A549 (cell line): ENCODE measurements at regions not wholly inside any gene's neighbourhood (a gene's known extent, or its start where the extent isn't known, plus 50 kb on each side); places are given as distances from the start of the nearest gene placed in this dataset.

Source experiments
- ATAC-seq, 2 experiments: fragments of 200-7000 bp in 1 of 2; fragments of >200 bp in 1 of 2; cut with Nextera tagmentation in 1 of 2; cut with Tn5 transposase in 1 of 2; 3 replicates each; pipeline versions ENCODE4 v1.8.0 to v1.9.1; 2018 to 2020; ENCODE audit warnings: mild to moderate bottlenecking in 1 of 2, moderate library complexity in 1 of 2
- CTCF ChIA-PET: fragments of 300-600 bp; sonication (Branson Sonifier 250); formaldehyde crosslinking; extraction: SDS; loops from one replicate; lab custom pipeline; 2021; ENCODE audit warnings: antibody characterized with exemption, inconsistent platforms; lab: Yijun Ruan, JAX
- POLR2A ChIA-PET: fragments of 350-600 bp; formaldehyde crosslinking; extraction: SDS; loops from one replicate; lab custom pipeline; 2021; ENCODE audit warnings: antibody characterized with exemption, inconsistent platforms; lab: Yijun Ruan, JAX
- DNase-seq, 2 experiments: peaks; one replicate each; pipeline versions ENCODE4 v3.0.0 to v3.0.0-alpha.2; 2011 to 2016; ENCODE audit warnings: low read depth in 1 of 2, low spot score in 1 of 2
- FAIRE-seq: peaks from 2 replicates; lab custom pipeline; 2011; peaks lifted over from hg19 to GRCh38; lab: Jason Lieb, UNC
- H3K27ac ChIP-seq, 2 experiments: fragments of >200 bp; sonication (Bioruptor Twin); formaldehyde crosslinking; 3 replicates each; pipeline ENCODE4 v1.5.1; 2016 to 2017
- H3K4me1 ChIP-seq: fragments of >200 bp; sonication (Bioruptor Twin); formaldehyde crosslinking; 3 replicates; pipeline ENCODE4 v1.6.1; 2016
- H3K4me2 ChIP-seq: fragments of >200 bp; sonication (Bioruptor Twin); formaldehyde crosslinking; 3 replicates; pipeline ENCODE4 v1.6.1; 2016
- H3K4me3 ChIP-seq: fragments of >200 bp; sonication (Bioruptor Twin); formaldehyde crosslinking; 3 replicates; pipeline ENCODE4 v1.5.1; 2016
- H3K9me3 ChIP-seq: fragments of >200 bp; sonication (Bioruptor Twin); formaldehyde crosslinking; 3 replicates; pipeline ENCODE4 v1.6.1; 2016
- BCL3 ChIP-seq: fragments of >200 bp; sonication (Bioruptor Twin); formaldehyde crosslinking; IDR thresholded peaks from 3 replicates; pipeline ENCODE4 v1.6.1; 2016
- CHD2 ChIP-seq: fragments of 150-350 bp; IDR thresholded peaks from 2 replicates; pipeline ENCODE4 v1.6.1; 2014; ENCODE audit warnings: low read length; ENCODE audit not compliant: partially characterized antibody
- CHD4 ChIP-seq: fragments of 200-600 bp; sonication (generic); IDR thresholded peaks from 2 replicates; pipeline ENCODE4 v1.6.1; 2016; ENCODE audit warnings: antibody characterized with exemption, mild to moderate bottlenecking, borderline replicate concordance
- E2F6 ChIP-seq: IDR thresholded peaks from 2 replicates; pipeline ENCODE4 v1.6.1; 2012; ENCODE audit warnings: low read depth, borderline replicate concordance
- EHMT2 ChIP-seq: fragments of 200-600 bp; sonication (generic); IDR thresholded peaks from 2 replicates; pipeline ENCODE4 v1.6.1; 2016; ENCODE audit warnings: antibody characterized with exemption, low read depth, mild to moderate bottlenecking, moderate library complexity
- ELK1 ChIP-seq: fragments of 150-350 bp; IDR thresholded peaks from 2 replicates; pipeline ENCODE4 v1.6.1; 2014; ENCODE audit warnings: low read depth, mild to moderate bottlenecking, low read length
- GATA3 ChIP-seq: IDR thresholded peaks from 2 replicates; pipeline ENCODE4 v1.6.1; 2012; ENCODE audit warnings: borderline replicate concordance
- HES2 ChIP-seq: fragments of >200 bp; sonication (Bioruptor Twin); formaldehyde crosslinking; IDR thresholded peaks from 2 replicates; pipeline ENCODE4 v1.6.1; 2016
- HMGXB4 ChIP-seq: fragments of 250-450 bp; sonication (Bioruptor Pico); IDR thresholded peaks from 2 replicates; pipeline ENCODE4 v1.5.0; 2021; ENCODE audit warnings: mild to moderate bottlenecking, moderate library complexity, borderline replicate concordance
- HOXA7 ChIP-seq: fragments of 250-450 bp; sonication (Bioruptor Pico); IDR thresholded peaks from 2 replicates; pipeline ENCODE4 v1.5.0; 2020; ENCODE audit warnings: mild to moderate bottlenecking, moderate library complexity
- HOXB5 ChIP-seq: fragments of 250-450 bp; sonication (Bioruptor Pico); IDR thresholded peaks from 2 replicates; pipeline ENCODE4 v1.5.0; 2020; ENCODE audit warnings: mild to moderate bottlenecking, moderate library complexity
- KDM5A ChIP-seq: fragments of 200-600 bp; sonication (generic); IDR thresholded peaks from 2 replicates; pipeline ENCODE4 v1.6.1; 2016; ENCODE audit warnings: antibody characterized with exemption, mild to moderate bottlenecking
- MAX ChIP-seq: IDR thresholded peaks from 2 replicates; pipeline ENCODE4 v1.6.1; 2012
- NPAS2 ChIP-seq: fragments of 250-450 bp; sonication (Bioruptor Pico); IDR thresholded peaks from 2 replicates; pipeline ENCODE4 v1.8.0; 2022; ENCODE audit warnings: mild to moderate bottlenecking, moderate library complexity, borderline replicate concordance
- NR3C1 ChIP-seq: fragments of >200 bp; sonication (Bioruptor Twin); formaldehyde crosslinking; IDR thresholded peaks from 3 replicates; pipeline ENCODE4 v1.6.1; 2017
- PBX3 ChIP-seq: IDR thresholded peaks from 2 replicates; pipeline ENCODE4 v1.6.1; 2012
- RFX5 ChIP-seq: fragments of 450-650 bp; IDR thresholded peaks from 2 replicates; pipeline ENCODE4 v1.7.1; 2014; ENCODE audit warnings: antibody characterized with exemption, mild to moderate bottlenecking, moderate library complexity
- RNF2 ChIP-seq: fragments of 200-600 bp; sonication (generic); IDR thresholded peaks from 2 replicates; pipeline ENCODE4 v1.6.1; 2016; ENCODE audit warnings: low read depth, mild to moderate bottlenecking, antibody characterized with exemption, moderate library complexity, borderline replicate concordance
- SMC3 ChIP-seq: fragments of >200 bp; sonication (Bioruptor Twin); formaldehyde crosslinking; IDR thresholded peaks from 3 replicates; pipeline ENCODE4 v1.6.1; 2018; ENCODE audit warnings: inconsistent platforms
- USF2 ChIP-seq: fragments of 450-650 bp; IDR thresholded peaks from 2 replicates; pipeline ENCODE4 v1.6.1; 2014; ENCODE audit warnings: antibody characterized with exemption
- ZFP36 ChIP-seq: fragments of 450-650 bp; IDR thresholded peaks from 2 replicates; pipeline ENCODE4 v1.6.1; 2014; ENCODE audit warnings: borderline replicate concordance; ENCODE audit not compliant: partially characterized antibody
- ZNF302 ChIP-seq: fragments of 250-450 bp; sonication (Bioruptor Pico); IDR thresholded peaks from 2 replicates; pipeline ENCODE4 v1.9.0; 2021; ENCODE audit warnings: inconsistent platforms, mild to moderate bottlenecking, moderate library complexity
- ZSCAN20 ChIP-seq: fragments of 250-450 bp; sonication (Bioruptor Pico); IDR thresholded peaks from 2 replicates; pipeline ENCODE4 v1.8.0; 2022; ENCODE audit warnings: mild to moderate bottlenecking, moderate library complexity
- WGBS: methylation state at CpG from one replicate; pipeline ENCODE4 v1.1.6; 2017; ENCODE audit errors: missing lambda C conversion rate; 5-methylcytosine and 5-hydroxymethylcytosine counted together

GRCh38 chr14:49121246-49121645 is 464.9 kb downstream of the RPS29 start:
- CTCF ChIA-PET, result no interaction called here
- Histone ChIP-seq H3K4me3 (no peak overlapping the region), H3K4me2 (no peak overlapping the region), H3K27ac (no peak overlapping the region), H3K9me3 (no peaks in the 10 kb centered on the region; the same call in 2 of the 3 replicates), H3K4me1 (no peaks in the 10 kb centered on the region)
- 0% methylated on average over 5 of the region's 5 CpGs for WGBS
- ATAC-seq (no peak), DNase-seq (no peak), FAIRE-seq (no peak)
- POLR2A ChIA-PET, result no interaction called here
- no peak for TF ChIP-seq USF2
- no peak for TF ChIP-seq HES2
- TF ChIP-seq CHD2, result no peak
- no peak for TF ChIP-seq SMC3
- TF ChIP-seq KDM5A, result no peak
- TF ChIP-seq HOXB5 (CRISPR knock-in tag), result no peak
- TF ChIP-seq NPAS2 (CRISPR knock-in tag), result no peak
- no peak for TF ChIP-seq RNF2
- TF ChIP-seq EHMT2, result no peak
- TF ChIP-seq PBX3, result no peak
- no peak for TF ChIP-seq E2F6
- no peak for TF ChIP-seq CHD4
- no peak for TF ChIP-seq HMGXB4
- no peak for TF ChIP-seq HOXA7
- TF ChIP-seq NR3C1, result no peak
- no peak for TF ChIP-seq BCL3
- TF ChIP-seq ZFP36, result no peak
- no peak for TF ChIP-seq ZNF302

- Histone ChIP-seq H3K4me2 (no peak overlapping the region), H3K4me3 (no peak overlapping the region), H3K27ac (no peak overlapping the region), H3K4me1 (no peaks in the 10 kb centered on the region), H3K9me3 (no peaks in the 10 kb centered on the region; the same call in 2 of the 3 replicates)
- ATAC-seq, result no peak
- CTCF ChIA-PET, result no interaction called here
- no peak for TF ChIP-seq HOXA7
- TF ChIP-seq MAX, result no peak
- no peak for TF ChIP-seq ZSCAN20 (CRISPR knock-in tag)
- no peak for TF ChIP-seq GATA3
- no peak for TF ChIP-seq ELK1
- TF ChIP-seq ZNF302, result no peak
- TF ChIP-seq RFX5, result no peak
- TF ChIP-seq HMGXB4, result no peak
- no peak for TF ChIP-seq USF2
- WGBS, result 3% methylated on average over 6 of the region's 6 CpGs
- POLR2A ChIA-PET, result no interaction called here
- FAIRE-seq, result no peak
- no peak for DNase-seq
Measured at GRCh38 chr14:49114161-49114893, 471.9 kb downstream of the RPS29 start.
